WTC11 (cell line): ENCODE measurements at regions not wholly inside any gene's neighbourhood (a gene's known extent, or its start where the extent isn't known, plus 50 kb on each side); places are given as distances from the start of the nearest gene placed in this dataset.

Source experiments
- ATAC-seq: fragments of 200-7000 bp; cut with Tn5 transposase; 2 replicates; pipeline ENCODE4 v1.10.0; 2021; ENCODE audit warnings: mild to moderate bottlenecking, moderate library complexity
- CTCF ChIA-PET: fragments of 300-600 bp; sonication (Branson Sonifier 250); formaldehyde crosslinking; loops from one replicate; lab custom pipeline; 2021; ENCODE audit warnings: antibody characterized with exemption; lab: Charles Lee
- POLR2A ChIA-PET: fragments of 350-600 bp; sonication (Branson Sonifier 250); formaldehyde crosslinking; loops from one replicate; lab custom pipeline; 2021; ENCODE audit warnings: antibody characterized with exemption; lab: Charles Lee
- DNase-seq: peaks from one replicate; pipeline ENCODE4 v3.0.0; 2021; ENCODE audit warnings: low spot score
- H3K27ac Mint-ChIP-seq: 2 replicates; pipeline ENCODE4 v1.8.0; 2021; ENCODE audit warnings: mixed read lengths
- H3K27me3 Mint-ChIP-seq: 2 replicates; pipeline ENCODE4 v1.8.0; 2021; ENCODE audit warnings: low read depth, mild to moderate bottlenecking, moderate library complexity, mixed read lengths
- H3K36me3 Mint-ChIP-seq: 2 replicates; pipeline ENCODE4 v1.8.0; 2021; ENCODE audit warnings: mixed read lengths
- H3K4me1 Mint-ChIP-seq: 2 replicates; pipeline ENCODE4 v1.8.0; 2022; ENCODE audit warnings: mixed read lengths
- H3K4me3 Mint-ChIP-seq: 2 replicates; pipeline ENCODE4 v1.8.0; 2021; ENCODE audit warnings: mild to moderate bottlenecking, moderate library complexity, mixed read lengths
- H3K9me3 Mint-ChIP-seq: 2 replicates; pipeline ENCODE4 v1.8.0; 2021; ENCODE audit warnings: mixed read lengths
- ATF6 ChIP-seq: sonication (generic); formaldehyde crosslinking; IDR thresholded peaks from 2 replicates; pipeline ENCODE4 v1.8.1; 2023; ENCODE audit warnings: mild to moderate bottlenecking, missing genetic modification reagents
- EMX1 ChIP-seq: fragments of 250-450 bp; sonication (Bioruptor Pico); IDR thresholded peaks from 2 replicates; pipeline ENCODE4 v1.8.0; 2021; ENCODE audit warnings: mild to moderate bottlenecking
- ETV6 ChIP-seq: sonication (generic); formaldehyde crosslinking; IDR thresholded peaks from 2 replicates; pipeline ENCODE4 v1.8.1; 2022; ENCODE audit warnings: mild to moderate bottlenecking, missing genetic modification reagents
- FOXP4 ChIP-seq: sonication (generic); formaldehyde crosslinking; IDR thresholded peaks from 2 replicates; pipeline ENCODE4 v1.8.0; 2022; ENCODE audit warnings: mild to moderate bottlenecking, missing genetic modification reagents
- KAT7 ChIP-seq: sonication (generic); formaldehyde crosslinking; IDR thresholded peaks from 2 replicates; pipeline ENCODE4 v1.8.1; 2023; ENCODE audit warnings: missing genetic modification reagents, mild to moderate bottlenecking, borderline replicate concordance
- NR3C1 ChIP-seq: sonication (generic); formaldehyde crosslinking; conservative IDR thresholded peaks from 2 replicates; pipeline ENCODE4 v1.8.1; 2023; ENCODE audit warnings: low read depth, mild to moderate bottlenecking, missing genetic modification reagents
- PRDM15 ChIP-seq: sonication (generic); formaldehyde crosslinking; IDR thresholded peaks from 2 replicates; pipeline ENCODE4 v1.8.0; 2022; ENCODE audit warnings: missing genetic modification reagents
- PREB ChIP-seq: sonication (generic); formaldehyde crosslinking; IDR thresholded peaks from 2 replicates; pipeline ENCODE4 v1.8.1; 2022; ENCODE audit warnings: mild to moderate bottlenecking, missing genetic modification reagents, moderate library complexity, borderline replicate concordance
- PRRX2 ChIP-seq: fragments of 250-450 bp; sonication (Bioruptor Pico); IDR thresholded peaks from 2 replicates; pipeline ENCODE4 v1.8.0; 2021; ENCODE audit warnings: mild to moderate bottlenecking
- TCF7 ChIP-seq: sonication (generic); formaldehyde crosslinking; IDR thresholded peaks from 2 replicates; pipeline ENCODE4 v1.8.0; 2022; ENCODE audit warnings: mild to moderate bottlenecking, low read depth, missing genetic modification reagents, moderate library complexity
- USF2 ChIP-seq: sonication (generic); formaldehyde crosslinking; IDR thresholded peaks from 2 replicates; pipeline ENCODE4 v1.8.1; 2023; ENCODE audit warnings: mild to moderate bottlenecking, missing genetic modification reagents, moderate library complexity
- ZNF281 ChIP-seq: sonication (generic); formaldehyde crosslinking; IDR thresholded peaks from 2 replicates; pipeline ENCODE4 v1.8.0; 2023; ENCODE audit warnings: mild to moderate bottlenecking, missing genetic modification reagents
- TF ChIP-seq, protein P1 (sequence below): sonication (generic); formaldehyde crosslinking; conservative IDR thresholded peaks from 2 replicates; pipeline ENCODE4 v1.8.1; 2022; ENCODE audit warnings: mild to moderate bottlenecking, missing genetic modification reagents
- TF ChIP-seq, protein P2 (sequence below): sonication (generic); formaldehyde crosslinking; IDR thresholded peaks from 2 replicates; pipeline ENCODE4 v1.8.0; 2022; ENCODE audit warnings: mild to moderate bottlenecking, missing genetic modification reagents
- TF ChIP-seq, protein P3 (sequence below): sonication (generic); formaldehyde crosslinking; IDR thresholded peaks from 2 replicates; pipeline ENCODE4 v1.8.1; 2022; ENCODE audit warnings: mild to moderate bottlenecking, moderate library complexity, missing genetic modification reagents

DNA sequence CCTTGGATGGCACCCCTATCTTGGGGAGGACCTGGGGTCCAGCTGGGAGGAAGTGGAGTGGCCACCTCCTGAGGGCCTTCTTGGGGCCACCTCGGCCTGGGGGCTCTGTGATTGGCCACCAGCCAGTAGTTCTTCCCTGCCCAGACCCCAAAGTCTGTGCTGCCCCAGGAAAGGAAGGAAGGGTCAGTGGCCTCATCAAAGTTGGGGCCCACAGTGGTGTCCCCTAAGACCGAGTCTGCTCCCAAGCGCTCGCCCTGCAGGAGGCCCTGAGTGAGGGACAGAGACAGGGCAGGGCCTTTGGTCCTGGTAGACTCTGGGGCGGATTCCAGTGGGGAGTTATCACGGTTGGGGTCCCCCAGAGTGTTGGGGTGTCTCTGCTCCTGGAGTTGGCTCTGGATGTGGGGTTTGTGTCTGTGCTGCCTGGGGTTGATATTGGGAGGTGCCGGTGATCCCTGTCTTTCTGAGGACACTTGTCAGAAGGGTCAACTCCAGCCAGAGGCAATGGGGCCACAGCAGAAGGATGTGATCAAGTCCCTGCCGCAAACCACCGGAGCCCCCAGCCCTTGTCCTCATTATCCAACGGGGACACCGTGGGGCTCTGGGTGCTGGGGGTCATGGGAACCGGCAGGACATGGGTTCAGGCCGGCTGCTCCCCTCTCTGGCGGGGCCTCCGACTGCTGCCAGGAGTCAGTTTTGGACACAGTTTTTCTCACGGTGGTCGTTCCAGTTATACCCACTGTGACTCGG is 364.3 kb downstream of the TMEM121 start:
- Mint-ChIP-seq H3K4me3 (no peak overlapping the region), H3K4me1 (no peaks in the 10 kb centered on the region), H3K36me3 (peaks cover 47% of the 10 kb centered on the region), H3K27ac (no peak overlapping the region), H3K9me3 (peaks cover 36% of the 10 kb centered on the region), H3K27me3 (peaks cover 4% of the 10 kb centered on the region; the same call in 1 of the 2 replicates)
- POLR2A ChIA-PET = no interaction called here
- CTCF ChIA-PET = no interaction called here
- DNase-seq (peak; percentile 3), ATAC-seq (no peak)
- TF ChIP-seq, protein P1, sequence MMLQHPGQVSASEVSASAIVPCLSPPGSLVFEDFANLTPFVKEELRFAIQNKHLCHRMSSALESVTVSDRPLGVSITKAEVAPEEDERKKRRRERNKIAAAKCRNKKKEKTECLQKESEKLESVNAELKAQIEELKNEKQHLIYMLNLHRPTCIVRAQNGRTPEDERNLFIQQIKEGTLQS (CRISPR knock-in tag) = no peak
- TF ChIP-seq PREB (CRISPR knock-in tag) (no peak), KAT7 (CRISPR knock-in tag) (no peak), PRDM15 (no peak), FOXP4 (CRISPR knock-in tag) (no peak), USF2 (no peak), ZNF281 (CRISPR knock-in tag) (no peak), EMX1 (no peak)
- TF ChIP-seq, protein P2, sequence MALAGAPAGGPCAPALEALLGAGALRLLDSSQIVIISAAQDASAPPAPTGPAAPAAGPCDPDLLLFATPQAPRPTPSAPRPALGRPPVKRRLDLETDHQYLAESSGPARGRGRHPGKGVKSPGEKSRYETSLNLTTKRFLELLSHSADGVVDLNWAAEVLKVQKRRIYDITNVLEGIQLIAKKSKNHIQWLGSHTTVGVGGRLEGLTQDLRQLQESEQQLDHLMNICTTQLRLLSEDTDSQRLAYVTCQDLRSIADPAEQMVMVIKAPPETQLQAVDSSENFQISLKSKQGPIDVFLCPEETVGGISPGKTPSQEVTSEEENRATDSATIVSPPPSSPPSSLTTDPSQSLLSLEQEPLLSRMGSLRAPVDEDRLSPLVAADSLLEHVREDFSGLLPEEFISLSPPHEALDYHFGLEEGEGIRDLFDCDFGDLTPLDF = no peak

GRCh38 chr14:105891221-105891602 is 364.8 kb downstream of the TMEM121 start:
- Mint-ChIP-seq H3K36me3 (peaks cover 48% of the 10 kb centered on the region), H3K4me1 (no peaks in the 10 kb centered on the region)
- ChIA-PET POLR2A (no interaction called here), CTCF (no interaction called here)
- TF ChIP-seq NR3C1 (CRISPR knock-in tag) = no peak
- no peak for TF ChIP-seq PRRX2 (CRISPR knock-in tag)
- TF ChIP-seq TCF7 (CRISPR knock-in tag) = no peak
- TF ChIP-seq, protein P3, sequence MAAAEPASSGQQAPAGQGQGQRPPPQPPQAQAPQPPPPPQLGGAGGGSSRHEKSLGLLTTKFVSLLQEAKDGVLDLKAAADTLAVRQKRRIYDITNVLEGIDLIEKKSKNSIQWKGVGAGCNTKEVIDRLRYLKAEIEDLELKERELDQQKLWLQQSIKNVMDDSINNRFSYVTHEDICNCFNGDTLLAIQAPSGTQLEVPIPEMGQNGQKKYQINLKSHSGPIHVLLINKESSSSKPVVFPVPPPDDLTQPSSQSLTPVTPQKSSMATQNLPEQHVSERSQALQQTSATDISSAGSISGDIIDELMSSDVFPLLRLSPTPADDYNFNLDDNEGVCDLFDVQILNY (CRISPR knock-in tag) = no peak
- no peak for TF ChIP-seq ATF6 (CRISPR knock-in tag)
- no peak for TF ChIP-seq ETV6 (CRISPR knock-in tag)
- TF ChIP-seq, all 79 proteins: peak for 0
- Mint-ChIP-seq H3K9me3 (peaks cover 37% of the 10 kb centered on the region), H3K4me3 (no peak overlapping the region), H3K27ac (no peak overlapping the region), H3K27me3 (peaks cover 4% of the 10 kb centered on the region; the same call in 1 of the 2 replicates)
- no peak for ATAC-seq
- no peak for DNase-seq
